ENCODE measurements at regions not wholly inside any gene's neighbourhood (a gene's known extent, or its start where the extent isn't known, plus 50 kb on each side); places are given as distances from the start of the nearest gene placed in this dataset.

GRCh38 chr16:21339269-21339641, 61.2 kb upstream of the CRYM start:
- no peaks in the 10 kb centered on the region for H3F3A ChIP-seq (replicated peaks; ENCODE audit: insufficient read depth)
- 98% methylated on average over 4 of the region's 4 CpGs for WGBS (ENCODE audit: low lambda C conversion rate)
- H3K27me3 ChIP-seq (ENCODE audit: insufficient read depth), result no peaks in the 10 kb centered on the region
- no peaks in the 10 kb centered on the region for H3K4me1 ChIP-seq (ENCODE audit: control insufficient read depth in 1 of 2, insufficient read depth in 2 of 2, low read depth in 1 of 2, low read length in 1 of 2)
- TF ChIP-seq RFX5 (IDR thresholded peaks at IDR 0.05; ENCODE audit: low read length) (no peak), EZH2phosphoT487 (IDR thresholded peaks at IDR 0.05; ENCODE audit: borderline replicate concordance, low read depth) (no peak), POLR2AphosphoS5 (IDR thresholded peaks at IDR 0.05; ENCODE audit: low read depth, low read length) (no peak), FOXJ3 (CRISPR knock-in tag; IDR thresholded peaks at IDR 0.05) (no peak), USF1 (IDR thresholded peaks at IDR 0.05; ENCODE audit: borderline replicate concordance, low read depth) (no peak), RXRA (IDR thresholded peaks at IDR 0.05; ENCODE audit: borderline replicate concordance, low read depth) (no peak), JUND (IDR thresholded peaks at IDR 0.05) (no peak)
- H3K9ac ChIP-seq, result no peak overlapping the region
- no peak for DNase-seq
- H3K79me2 ChIP-seq (ENCODE audit: insufficient read depth), result no peaks in the 10 kb centered on the region
- no peak overlapping the region for H3K27ac ChIP-seq (ENCODE audit: low read depth in 2 of 2, low read length in 1 of 2)
- H3K4me2 ChIP-seq, result no peak overlapping the region
- CTCF ChIA-PET, result no interaction called here
- no peaks in the 10 kb centered on the region for H3K9me2 ChIP-seq
- H3K4me3 ChIP-seq (ENCODE audit: low read depth in 2 of 2, low read length in 1 of 2), result no peak overlapping the region
- no peak overlapping the region for H2AFZ ChIP-seq (ENCODE audit: low read depth)
- no peaks in the 10 kb centered on the region for H3K36me3 ChIP-seq (replicated peaks in 1 of 2; ENCODE audit: control insufficient read depth in 1 of 2, insufficient read depth in 2 of 2, low read length in 1 of 2)
- H4K20me1 ChIP-seq (ENCODE audit: insufficient read depth), result no peaks in the 10 kb centered on the region
- POLR2A ChIA-PET, result no interaction called here
- H3K9me3 ChIP-seq, result 0 out of 2 replicates have a peak, but pooled peaks cover 5% of the 10 kb centered on the region

GRCh38 chr16:21338537-21339268, 60.6 kb upstream of the CRYM start:
- H3K4me3 ChIP-seq (ENCODE audit: low read depth in 2 of 2, low read length in 1 of 2), result no peak overlapping the region
- no peaks in the 10 kb centered on the region for H3F3A ChIP-seq (replicated peaks; ENCODE audit: insufficient read depth)
- no peak overlapping the region for H3K27ac ChIP-seq (ENCODE audit: low read depth in 2 of 2, low read length in 1 of 2)
- 0 out of 2 replicates have a peak, but pooled peaks cover 5% of the 10 kb centered on the region for H3K9me3 ChIP-seq
- no peak for DNase-seq
- H3K27me3 ChIP-seq (ENCODE audit: insufficient read depth), result no peaks in the 10 kb centered on the region
- no peak overlapping the region for H3K4me2 ChIP-seq
- H4K20me1 ChIP-seq (ENCODE audit: insufficient read depth), result no peaks in the 10 kb centered on the region
- ChIA-PET CTCF (no interaction called here), POLR2A (no interaction called here)
- H2AFZ ChIP-seq (ENCODE audit: low read depth), result no peak overlapping the region
- no peaks in the 10 kb centered on the region for H3K9me2 ChIP-seq
- no peak overlapping the region for H3K9ac ChIP-seq
- H3K79me2 ChIP-seq (ENCODE audit: insufficient read depth), result no peaks in the 10 kb centered on the region
- WGBS (ENCODE audit: low lambda C conversion rate), result 89% methylated on average over 6 of the region's 6 CpGs
- no peak for TF ChIP-seq GABPA (IDR thresholded peaks at IDR 0.05; ENCODE audit: low read depth)
- TF ChIP-seq MAX (IDR thresholded peaks at IDR 0.05; ENCODE audit: low read depth), result no peak
- TF ChIP-seq FOXJ3 (CRISPR knock-in tag; IDR thresholded peaks at IDR 0.05), result no peak
- no peak for TF ChIP-seq TEAD4 (IDR thresholded peaks at IDR 0.05; ENCODE audit: borderline replicate concordance, insufficient read depth)
- no peak for TF ChIP-seq ELF1 (IDR thresholded peaks at IDR 0.05)
- no peak for TF ChIP-seq CHD2 (IDR thresholded peaks at IDR 0.05; ENCODE audit: low read length, partially characterized antibody)
- no peak for TF ChIP-seq TAF1 (IDR thresholded peaks at IDR 0.05; ENCODE audit: borderline replicate concordance, low read depth, low read length)
- TF ChIP-seq SIN3A (IDR thresholded peaks at IDR 0.05; ENCODE audit: borderline replicate concordance, low read depth, low read length), result no peak
- TF ChIP-seq RXRA (IDR thresholded peaks at IDR 0.05; ENCODE audit: borderline replicate concordance, low read depth), result no peak
- no peak for TF ChIP-seq EZH2phosphoT487 (IDR thresholded peaks at IDR 0.05; ENCODE audit: borderline replicate concordance, low read depth)
- no peak for TF ChIP-seq TCF12 (IDR thresholded peaks at IDR 0.05)
- TF ChIP-seq IRF3 (IDR thresholded peaks at IDR 0.05; ENCODE audit: low read depth, low read length), result no peak
- H3K36me3 ChIP-seq (replicated peaks in 1 of 2; ENCODE audit: control insufficient read depth in 1 of 2, insufficient read depth in 2 of 2, low read length in 1 of 2), result no peaks in the 10 kb centered on the region
- no peaks in the 10 kb centered on the region for H3K4me1 ChIP-seq (ENCODE audit: control insufficient read depth in 1 of 2, insufficient read depth in 2 of 2, low read depth in 1 of 2, low read length in 1 of 2)

All from SK-N-SH (cell line).